GM18861 (cell line): ENCODE measurements at regions not wholly inside any gene's neighbourhood (a gene's known extent, or its start where the extent isn't known, plus 50 kb on each side); places are given as distances from the start of the nearest gene placed in this dataset.

ENCODE experiments used
- ATAC-seq: cut with Tn5 transposase; IDR thresholded peaks from one replicate; pipeline ENCODE4 v1.9.1; 2021; ENCODE audit not compliant: unreplicated experiment

DNA sequence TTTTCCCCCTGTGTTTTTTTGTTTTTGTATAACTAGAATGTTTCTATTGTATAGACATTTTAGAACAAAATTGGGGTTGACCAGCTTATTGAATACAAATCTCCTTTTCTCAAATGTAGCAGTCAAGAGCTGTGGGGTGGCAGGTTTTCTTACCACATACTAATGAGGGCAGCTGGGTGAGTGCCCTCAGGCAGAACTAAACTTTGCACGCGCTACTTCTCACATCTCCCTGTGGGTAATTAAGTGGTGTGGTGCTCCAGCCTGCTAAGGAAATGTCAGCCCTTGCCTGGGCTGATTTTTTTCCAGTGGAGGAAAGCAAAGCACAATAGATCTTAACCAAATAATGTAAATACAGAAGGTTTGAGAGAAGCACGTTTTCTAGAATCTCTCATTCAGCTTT is 717.6 kb upstream of the TENM3 start:
- ATAC-seq, result no peak

GRCh38 chr4:181528570-181529184 is 714.5 kb upstream of the TENM3 start:
- peak; percentile 71 for ATAC-seq

GRCh38 chr4:181529537-181529936 is 713.7 kb upstream of the TENM3 start:
- no peak for ATAC-seq

- ATAC-seq, result no peak
These were observed 706.9 kb upstream of the TENM3 start for GRCh38 chr4:181536196-181536746.

DNA sequence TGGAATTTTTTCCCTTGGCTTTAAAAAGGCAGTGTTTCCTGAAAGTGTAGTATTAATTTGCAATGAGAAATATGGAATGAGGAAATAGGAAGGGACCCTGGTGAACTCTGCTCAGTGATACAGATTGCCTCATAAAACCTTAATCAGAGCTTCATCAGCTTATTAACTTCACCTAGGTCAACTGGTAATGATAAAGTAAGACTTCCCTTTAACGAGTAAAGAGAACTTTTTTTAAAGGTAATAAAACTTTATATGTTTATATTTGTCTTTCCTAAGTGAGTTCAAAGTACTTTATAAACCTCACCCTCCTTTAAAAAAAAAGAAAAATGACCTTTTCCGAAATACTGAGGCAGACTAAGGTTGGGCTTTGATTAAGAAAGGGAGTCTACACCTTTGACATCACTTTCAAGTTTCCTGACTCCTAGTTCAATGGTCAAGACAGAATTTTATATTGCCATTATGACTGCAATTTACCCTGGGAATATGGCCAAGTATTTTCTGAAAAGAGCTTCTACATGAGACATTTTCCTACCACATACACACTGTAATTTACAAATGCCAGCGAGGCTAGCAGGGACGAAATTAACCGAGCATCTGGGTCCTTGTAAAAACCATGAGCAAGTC is 706.3 kb upstream of the TENM3 start:
- no peak for ATAC-seq

- ATAC-seq, result no peak
These were observed 704.8 kb upstream of the TENM3 start for GRCh38 chr4:181538431-181538830.

DNA sequence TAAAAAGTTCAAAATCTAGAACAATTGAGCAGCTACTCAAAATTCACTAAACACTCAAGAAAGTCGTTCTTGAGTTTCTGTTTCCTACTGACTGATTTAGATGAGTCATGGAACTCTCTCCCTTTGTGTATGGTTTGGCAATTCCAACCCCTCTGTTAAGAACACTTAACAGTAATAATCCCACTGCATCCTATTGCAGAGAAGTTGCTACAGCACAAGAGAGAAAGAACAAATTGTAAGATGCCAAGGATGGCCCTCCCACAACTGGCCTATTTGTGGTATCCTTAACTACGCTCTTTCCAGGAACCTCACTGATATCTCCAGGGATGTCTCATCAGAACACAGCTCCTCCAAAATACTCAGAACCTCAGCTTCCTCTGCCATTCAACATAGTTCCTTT is 701.8 kb upstream of the TENM3 start:
- no peak for ATAC-seq

- ATAC-seq, result no peak
These were observed 694.2 kb upstream of the TENM3 start for GRCh38 chr4:181548873-181549575.

- no peak for ATAC-seq
These were observed 693.5 kb upstream of the TENM3 start for GRCh38 chr4:181549576-181550188.

- no peak for ATAC-seq
These were observed 692.8 kb upstream of the TENM3 start for GRCh38 chr4:181550381-181550780.

DNA sequence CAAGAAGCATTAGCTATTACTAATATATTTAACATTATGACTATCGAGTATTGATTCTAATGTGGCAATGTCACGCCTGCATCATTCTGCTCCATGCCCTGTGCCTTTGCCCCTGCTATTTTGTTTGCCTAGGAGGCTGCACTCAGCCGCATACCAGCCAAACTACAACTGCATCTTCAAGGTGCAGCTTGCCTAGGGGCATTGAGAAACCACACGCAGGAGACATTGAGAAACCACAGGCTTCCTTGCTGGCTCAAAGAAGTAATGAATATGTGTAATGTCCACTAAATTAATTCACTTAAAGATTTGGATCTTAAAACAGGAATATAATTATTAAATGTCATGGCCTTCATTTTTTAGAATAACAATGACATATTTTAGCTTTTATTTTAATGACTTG is 683.6 kb upstream of the TENM3 start:
- no peak for ATAC-seq

GRCh38 chr4:181562399-181562798 is 680.8 kb upstream of the TENM3 start:
- no peak for ATAC-seq

- no peak for ATAC-seq
These were observed 678.6 kb upstream of the TENM3 start for GRCh38 chr4:181564625-181565024.

- no peak for ATAC-seq
These were observed 676.7 kb upstream of the TENM3 start for GRCh38 chr4:181566490-181566889.

- peak; percentile 76 for ATAC-seq
These were observed 673.6 kb upstream of the TENM3 start for GRCh38 chr4:181569553-181569952.

DNA sequence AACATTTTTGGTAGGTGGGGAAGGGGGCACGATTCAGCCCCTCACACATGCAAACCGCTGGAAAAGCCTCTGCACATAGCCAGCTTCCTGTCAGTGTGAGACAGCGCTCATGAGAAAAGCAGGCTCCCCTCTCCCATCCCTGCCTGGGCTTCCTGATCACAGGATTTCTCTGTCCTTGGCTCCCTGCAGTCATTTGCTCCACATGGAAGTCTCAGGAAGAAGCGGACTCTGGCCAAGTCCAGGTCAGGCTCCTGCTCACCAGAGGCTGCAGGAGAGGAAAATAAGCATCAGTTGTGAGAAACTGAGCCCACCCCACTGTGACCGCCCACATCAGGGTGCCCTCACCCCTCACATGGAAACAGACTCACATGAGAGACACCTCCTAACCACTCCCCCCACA is 664.3 kb upstream of the TENM3 start:
- ATAC-seq, result no peak

GRCh38 chr4:181579486-181579885 is 663.7 kb upstream of the TENM3 start:
- no peak for ATAC-seq

DNA sequence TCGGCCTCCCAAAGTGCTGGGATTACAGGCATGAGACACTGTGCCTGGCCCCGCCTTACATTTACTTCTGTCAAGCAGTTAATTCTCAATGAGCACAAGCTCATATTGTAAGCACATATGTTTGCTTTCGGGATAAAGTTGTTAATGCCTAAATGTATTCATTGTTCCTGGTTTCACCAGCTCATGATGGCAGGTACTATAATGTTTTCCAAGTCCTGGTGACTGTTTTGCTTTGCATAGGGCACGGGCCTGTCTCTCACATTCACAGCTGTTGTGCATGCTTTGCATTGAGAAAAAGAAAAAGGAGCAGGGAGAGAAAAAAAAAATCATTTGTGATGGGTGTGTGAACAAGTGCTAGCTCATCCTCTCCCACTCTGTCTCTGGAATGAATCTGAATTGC is 661.2 kb upstream of the TENM3 start:
- no peak for ATAC-seq

GRCh38 chr4:181582595-181582994 is 660.6 kb upstream of the TENM3 start:
- no peak for ATAC-seq

DNA sequence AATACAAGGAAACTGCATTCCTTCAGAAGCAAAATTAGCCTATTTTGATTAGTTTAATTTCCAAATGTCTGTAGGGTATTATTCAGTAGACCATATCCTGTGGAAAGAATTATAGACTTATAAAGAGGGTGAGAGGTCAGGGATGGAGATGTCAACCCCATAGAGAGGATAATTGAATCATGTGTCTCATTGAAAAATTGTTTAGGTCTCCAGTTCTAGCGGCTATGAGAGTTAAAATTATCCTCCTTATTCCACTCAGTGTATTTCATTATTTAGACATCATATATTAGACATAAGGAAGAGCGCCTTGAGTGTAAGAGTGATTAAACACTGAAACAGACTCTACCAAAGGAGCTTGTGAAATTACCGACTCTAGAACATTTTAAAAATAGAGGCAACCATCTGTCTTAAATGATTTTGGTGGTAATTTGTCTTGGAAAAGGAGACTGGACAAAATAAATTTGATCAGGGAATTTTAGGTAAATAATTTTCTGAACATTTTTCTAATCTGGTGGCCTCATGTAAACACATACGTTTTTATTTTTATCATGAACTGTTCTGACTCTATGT is 654.4 kb upstream of the TENM3 start:
- ATAC-seq, result no peak

DNA sequence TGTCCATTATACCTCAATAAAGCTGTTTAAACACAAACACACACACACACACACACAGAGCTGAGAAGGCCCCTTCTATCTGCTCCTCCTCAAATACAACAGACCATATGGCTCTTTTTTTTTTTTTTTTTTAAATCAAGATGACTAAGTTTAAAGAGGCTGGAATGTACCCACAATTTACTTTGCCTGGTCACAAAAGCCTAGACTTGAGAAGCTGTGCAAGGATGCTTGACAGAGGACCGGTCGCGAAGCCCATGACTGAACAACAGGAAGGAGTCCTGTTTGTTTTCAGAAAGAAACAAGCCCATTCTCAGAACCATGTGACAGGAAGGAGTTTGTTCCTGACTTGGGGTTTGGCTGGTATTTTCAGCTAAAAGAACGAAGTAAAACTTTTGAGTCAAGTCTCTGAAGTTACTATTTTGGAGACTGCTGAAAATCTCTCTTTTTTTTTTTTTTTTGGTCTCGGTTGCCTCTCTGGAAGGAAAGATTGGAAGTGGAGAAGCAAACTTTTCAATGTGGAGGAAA is 650.9 kb upstream of the TENM3 start:
- ATAC-seq, result no peak
